ENCODE measurements at regions not wholly inside any gene's neighbourhood (a gene's known extent, or its start where the extent isn't known, plus 50 kb on each side); places are given as distances from the start of the nearest gene placed in this dataset.

GRCh38 chr10:128645486-128645885 lies 519.3 kb upstream of the MKI67 start:
- ATAC-seq: no peak

DNA sequence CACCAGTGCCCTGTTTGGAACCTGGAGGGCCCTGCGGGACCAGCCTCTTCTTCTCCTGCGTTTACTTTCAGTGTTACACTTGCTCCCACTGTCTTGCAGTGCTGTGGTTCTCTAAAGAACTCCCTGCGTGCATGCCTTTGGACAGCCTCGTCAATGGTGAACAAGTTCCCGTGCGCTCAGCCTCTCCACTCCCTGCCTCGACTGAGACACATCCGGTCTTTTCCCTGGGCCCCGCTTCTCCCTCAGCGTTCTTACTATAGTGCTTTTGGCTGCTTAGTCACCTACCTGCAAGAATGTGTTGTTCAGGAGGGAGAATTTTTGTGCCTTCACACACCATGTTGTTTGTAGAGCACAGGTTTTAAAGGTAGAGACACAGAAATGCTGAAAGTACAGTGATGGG lies 520.7 kb upstream of the MKI67 start:
- Mint-ChIP-seq H3K4me1 (no peaks in the 10 kb centered on the region), H3K4me3 (no peak overlapping the region), H3K27me3 (no peaks in the 10 kb centered on the region), H3K27ac (no peak overlapping the region), H3K9me3 (ENCODE audit: low read depth) (no peaks in the 10 kb centered on the region), H3K36me3 (no peaks in the 10 kb centered on the region)
- no peak for DNase-seq
- CTCF ChIA-PET: no interaction called here
- ATAC-seq: no peak

More at GRCh38 chr10:128645486-128645885, 519.3 kb upstream of the MKI67 start:
- DNase-seq: no peak
- H3K4me3 Mint-ChIP-seq: no peak overlapping the region
- H3K9me3 Mint-ChIP-seq (ENCODE audit: low read depth): no peaks in the 10 kb centered on the region
- no peaks in the 10 kb centered on the region for H3K27me3 Mint-ChIP-seq
- H3K27ac Mint-ChIP-seq: no peak overlapping the region
- no peaks in the 10 kb centered on the region for H3K4me1 Mint-ChIP-seq
- no peaks in the 10 kb centered on the region for H3K36me3 Mint-ChIP-seq
- CTCF ChIA-PET: no interaction called here

- H3K27ac Mint-ChIP-seq: no peak overlapping the region
- DNase-seq (no peak), ATAC-seq (no peak)
- no peaks in the 10 kb centered on the region for H3K36me3 Mint-ChIP-seq
- H3K9me3 Mint-ChIP-seq (ENCODE audit: low read depth): no peaks in the 10 kb centered on the region
- H3K27me3 Mint-ChIP-seq: no peaks in the 10 kb centered on the region
- H3K4me1 Mint-ChIP-seq: no peaks in the 10 kb centered on the region
- CTCF ChIA-PET: no interaction called here
- H3K4me3 Mint-ChIP-seq: no peak overlapping the region
Observed at GRCh38 chr10:128657548-128657947, 531.3 kb upstream of the MKI67 start.

DNA sequence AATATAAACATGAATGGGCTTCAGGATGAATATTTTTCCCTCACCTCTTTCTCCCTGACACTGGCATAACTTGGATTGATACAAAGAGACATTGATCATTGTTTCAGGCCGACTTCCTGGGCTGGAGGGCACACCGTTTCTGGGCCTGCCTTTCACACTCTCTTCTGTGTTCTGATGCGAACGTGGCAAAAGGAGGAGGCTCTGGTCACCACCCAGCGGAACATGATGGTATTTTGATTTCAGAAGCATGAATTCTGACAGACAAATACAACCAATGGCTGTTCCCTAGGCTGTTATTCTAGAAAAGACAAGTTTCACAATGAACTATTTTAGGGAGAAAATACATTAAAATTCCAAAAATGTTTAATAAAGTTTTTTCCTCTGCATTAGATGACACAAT lies 534.5 kb upstream of the MKI67 start:
- CTCF ChIA-PET: no interaction called here
- H3K27me3 Mint-ChIP-seq: no peaks in the 10 kb centered on the region
- no peak overlapping the region for H3K4me3 Mint-ChIP-seq
- H3K4me1 Mint-ChIP-seq: no peaks in the 10 kb centered on the region
- ATAC-seq: no peak
- no peak for DNase-seq
- H3K27ac Mint-ChIP-seq: no peak overlapping the region
- H3K9me3 Mint-ChIP-seq (ENCODE audit: low read depth): no peaks in the 10 kb centered on the region
- no peaks in the 10 kb centered on the region for H3K36me3 Mint-ChIP-seq

GRCh38 chr10:128661404-128662197 lies 535.4 kb upstream of the MKI67 start:
- ATAC-seq (no peak), DNase-seq (no peak)
- no peak overlapping the region for H3K4me3 Mint-ChIP-seq
- H3K27ac Mint-ChIP-seq: no peak overlapping the region
- CTCF ChIA-PET: no interaction called here
- H3K4me1 Mint-ChIP-seq: no peaks in the 10 kb centered on the region
- no peaks in the 10 kb centered on the region for H3K36me3 Mint-ChIP-seq
- H3K9me3 Mint-ChIP-seq (ENCODE audit: low read depth): no peaks in the 10 kb centered on the region
- H3K27me3 Mint-ChIP-seq: no peaks in the 10 kb centered on the region

DNA sequence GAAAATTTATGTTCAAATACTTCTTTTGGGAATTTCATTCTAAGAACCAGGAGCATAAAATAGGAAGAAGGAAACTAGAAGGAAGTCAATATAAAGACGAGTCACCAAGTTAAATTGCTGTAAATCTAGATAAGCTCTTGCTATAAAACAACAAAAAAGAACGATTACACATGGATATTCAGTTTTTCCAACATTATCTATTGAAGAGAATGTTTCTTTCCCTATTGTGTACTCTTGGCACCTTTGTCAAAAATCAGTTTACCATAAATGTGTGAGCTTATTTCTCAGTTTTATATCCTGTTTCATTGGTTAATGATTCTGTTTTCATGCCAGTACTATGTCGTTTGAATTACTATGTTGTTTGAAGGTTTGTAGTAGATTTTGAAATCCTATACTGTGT lies 536.3 kb upstream of the MKI67 start:
- no peak for DNase-seq
- H3K4me1 Mint-ChIP-seq: no peaks in the 10 kb centered on the region
- no peaks in the 10 kb centered on the region for H3K9me3 Mint-ChIP-seq (ENCODE audit: low read depth)
- no peak overlapping the region for H3K4me3 Mint-ChIP-seq
- CTCF ChIA-PET: no interaction called here
- no peaks in the 10 kb centered on the region for H3K27me3 Mint-ChIP-seq
- no peaks in the 10 kb centered on the region for H3K36me3 Mint-ChIP-seq
- H3K27ac Mint-ChIP-seq: no peak overlapping the region
- ATAC-seq: no peak

DNA sequence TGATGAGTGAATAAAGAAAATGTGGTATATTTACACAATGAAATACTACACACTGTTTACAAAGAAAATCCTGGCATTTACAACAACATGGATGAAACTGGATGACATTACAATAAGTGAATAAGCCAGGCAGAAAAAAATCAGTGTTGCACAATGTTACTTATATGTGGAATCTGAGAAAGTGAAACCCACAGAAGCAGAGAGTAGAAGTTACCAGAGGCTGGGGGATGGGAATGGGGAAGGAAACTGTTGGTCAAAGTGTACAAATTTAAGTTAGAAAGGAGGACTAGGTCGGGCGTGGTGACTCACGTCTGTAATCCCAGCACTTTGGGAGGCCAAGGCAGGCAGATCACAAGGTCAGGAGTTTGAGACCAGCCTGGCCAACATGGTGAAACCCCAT lies 538.5 kb upstream of the MKI67 start:
- H3K36me3 Mint-ChIP-seq: no peaks in the 10 kb centered on the region

DNA sequence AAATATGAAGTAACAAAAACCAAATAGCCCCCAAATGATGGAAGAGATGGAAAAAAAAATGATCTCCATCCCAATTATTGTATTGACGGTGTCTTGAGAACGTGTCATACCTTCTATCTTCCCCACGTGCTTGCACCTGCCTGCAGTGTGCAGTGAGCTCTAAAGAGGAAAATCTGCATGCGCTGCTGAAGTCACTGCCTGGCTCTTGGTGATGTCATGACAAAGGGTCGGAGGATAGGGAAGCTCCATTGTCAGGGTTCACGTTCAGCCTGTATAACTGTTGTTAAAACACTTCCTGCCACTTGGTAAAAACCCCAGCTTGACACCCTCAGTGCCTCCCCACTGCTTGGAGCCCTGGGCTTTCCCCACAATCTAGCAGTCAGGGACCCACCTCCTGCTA lies 549.2 kb upstream of the MKI67 start:
- no peaks in the 10 kb centered on the region for H3K36me3 Mint-ChIP-seq
- ATAC-seq: no peak
- no peak for DNase-seq
- CTCF ChIA-PET: no interaction called here
- no peaks in the 10 kb centered on the region for H3K9me3 Mint-ChIP-seq (ENCODE audit: low read depth)
- H3K4me1 Mint-ChIP-seq: no peaks in the 10 kb centered on the region
- no peak overlapping the region for H3K4me3 Mint-ChIP-seq
- no peaks in the 10 kb centered on the region for H3K27me3 Mint-ChIP-seq
- H3K27ac Mint-ChIP-seq: no peak overlapping the region

More for the DNA sequence above, 538.5 kb upstream of the MKI67 start:
- CTCF ChIA-PET: no interaction called here
- ATAC-seq (no peak), DNase-seq (no peak)
- Mint-ChIP-seq H3K9me3 (ENCODE audit: low read depth) (no peaks in the 10 kb centered on the region), H3K4me3 (no peak overlapping the region), H3K4me1 (no peaks in the 10 kb centered on the region), H3K27me3 (no peaks in the 10 kb centered on the region), H3K27ac (no peak overlapping the region)

GRCh38 chr10:128680116-128680515 lies 553.9 kb upstream of the MKI67 start:
- no peaks in the 10 kb centered on the region for H3K9me3 Mint-ChIP-seq (ENCODE audit: low read depth)
- no peaks in the 10 kb centered on the region for H3K36me3 Mint-ChIP-seq
- H3K4me3 Mint-ChIP-seq: no peak overlapping the region
- CTCF ChIA-PET: no interaction called here
- DNase-seq (no peak), ATAC-seq (no peak)
- no peaks in the 10 kb centered on the region for H3K4me1 Mint-ChIP-seq
- H3K27me3 Mint-ChIP-seq: no peaks in the 10 kb centered on the region
- H3K27ac Mint-ChIP-seq: no peak overlapping the region

DNA sequence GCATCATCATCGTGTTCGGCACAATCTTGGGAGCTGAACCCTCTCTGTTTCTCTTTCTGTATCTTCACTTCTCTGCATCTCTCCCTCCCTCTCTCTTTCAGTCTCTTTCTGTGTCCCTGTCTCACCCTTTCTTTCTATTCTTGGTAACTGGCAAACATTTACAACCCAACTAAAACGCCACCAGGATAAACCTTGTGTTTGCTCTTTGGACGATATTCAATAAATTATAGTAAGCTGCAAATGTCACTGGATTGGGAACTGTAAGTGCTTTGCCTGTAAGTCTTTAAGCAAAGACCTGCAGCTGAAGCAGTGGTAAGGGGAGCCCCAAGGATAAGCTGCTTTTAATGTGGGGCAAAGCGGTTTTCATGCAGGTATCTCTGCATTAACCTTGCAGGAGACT lies 558.0 kb upstream of the MKI67 start:
- no peaks in the 10 kb centered on the region for H3K4me1 Mint-ChIP-seq
- no peaks in the 10 kb centered on the region for H3K36me3 Mint-ChIP-seq
- H3K27ac Mint-ChIP-seq: no peak overlapping the region
- ATAC-seq (no peak), DNase-seq (no peak)
- no peaks in the 10 kb centered on the region for H3K27me3 Mint-ChIP-seq
- CTCF ChIA-PET: no interaction called here
- H3K4me3 Mint-ChIP-seq: no peak overlapping the region
- no peaks in the 10 kb centered on the region for H3K9me3 Mint-ChIP-seq (ENCODE audit: low read depth)

- ATAC-seq: no peak
- DNase-seq: no peak
- H3K9me3 Mint-ChIP-seq (ENCODE audit: low read depth): no peaks in the 10 kb centered on the region
- no peaks in the 10 kb centered on the region for H3K27me3 Mint-ChIP-seq
- no peaks in the 10 kb centered on the region for H3K4me1 Mint-ChIP-seq
- H3K27ac Mint-ChIP-seq: no peak overlapping the region
- CTCF ChIA-PET: interaction anchor here (0.6 kb wide), 1 partner anchor 1660 kb away, joined by 3 read pairs; no protein-coding TSS in a partner anchor
- no peak overlapping the region for H3K4me3 Mint-ChIP-seq
- no peaks in the 10 kb centered on the region for H3K36me3 Mint-ChIP-seq
Observed at GRCh38 chr10:128686630-128687278, 560.5 kb upstream of the MKI67 start.

GRCh38 chr10:128687408-128687807 lies 561.2 kb upstream of the MKI67 start:
- Mint-ChIP-seq H3K27me3 (no peaks in the 10 kb centered on the region), H3K4me1 (no peaks in the 10 kb centered on the region), H3K9me3 (ENCODE audit: low read depth) (no peaks in the 10 kb centered on the region), H3K4me3 (no peak overlapping the region), H3K36me3 (no peaks in the 10 kb centered on the region), H3K27ac (no peak overlapping the region)
- no peak for ATAC-seq
- CTCF ChIA-PET: no interaction called here
- no peak for DNase-seq

DNA sequence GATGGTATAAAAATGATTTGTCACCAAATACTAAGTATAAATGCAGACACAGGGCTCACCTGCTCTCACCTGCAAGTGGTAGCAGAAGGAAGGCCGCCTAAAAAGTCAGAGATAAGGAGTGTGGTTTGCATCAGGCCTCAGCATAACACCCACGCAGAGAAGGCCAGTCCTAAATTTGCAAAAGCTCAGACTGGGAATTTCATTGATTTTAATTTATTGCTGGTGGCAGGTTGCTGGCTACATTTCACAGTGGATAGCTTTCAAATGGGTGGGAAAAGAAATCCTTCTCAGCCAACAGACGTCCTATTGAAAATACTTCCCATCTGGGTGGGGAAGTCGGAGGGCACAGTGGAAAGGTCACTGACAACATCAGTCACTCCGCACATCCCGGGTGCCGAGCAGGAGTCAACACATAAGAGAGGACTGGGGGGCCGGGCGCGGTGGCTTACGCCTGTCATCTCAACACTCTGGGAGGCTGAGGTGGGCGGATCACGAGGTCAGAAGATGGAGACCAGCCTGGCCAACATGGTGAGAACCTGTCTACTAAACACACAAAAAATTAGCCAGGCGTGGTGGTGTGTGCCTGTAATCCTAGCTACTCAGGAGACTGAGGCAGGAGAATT lies 561.8 kb upstream of the MKI67 start:
- no peak overlapping the region for H3K27ac Mint-ChIP-seq
- no peaks in the 10 kb centered on the region for H3K36me3 Mint-ChIP-seq
- H3K4me3 Mint-ChIP-seq: no peak overlapping the region
- no peaks in the 10 kb centered on the region for H3K4me1 Mint-ChIP-seq
- ATAC-seq: no peak
- no peaks in the 10 kb centered on the region for H3K9me3 Mint-ChIP-seq (ENCODE audit: low read depth)
- CTCF ChIA-PET: no interaction called here
- H3K27me3 Mint-ChIP-seq: no peaks in the 10 kb centered on the region
- no peak for DNase-seq

DNA sequence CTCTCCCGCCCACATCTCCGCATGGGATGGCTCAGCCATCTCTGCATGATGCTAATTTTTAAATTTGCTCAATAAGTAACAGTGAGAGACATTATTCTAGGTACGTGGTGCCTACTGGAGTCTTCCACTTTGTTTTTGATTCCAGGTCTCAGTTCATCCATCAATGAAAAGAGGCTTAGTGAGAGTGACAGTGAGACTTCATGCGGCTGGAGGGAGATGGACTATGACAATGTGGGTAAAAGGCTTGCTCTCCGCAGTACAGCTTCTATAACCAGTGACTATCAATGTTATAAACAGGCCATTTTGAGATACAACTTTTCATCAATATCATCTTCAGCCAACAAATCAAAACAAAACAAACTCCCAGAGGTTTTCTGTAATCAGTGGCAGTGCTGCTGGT lies 563.4 kb upstream of the MKI67 start:
- CTCF ChIA-PET: no interaction called here
- DNase-seq: no peak
- H3K27ac Mint-ChIP-seq: no peak overlapping the region

More for the DNA sequence above, 563.4 kb upstream of the MKI67 start:
- ATAC-seq: no peak
- Mint-ChIP-seq H3K27me3 (no peaks in the 10 kb centered on the region), H3K4me1 (no peaks in the 10 kb centered on the region), H3K9me3 (ENCODE audit: low read depth) (no peaks in the 10 kb centered on the region), H3K4me3 (no peak overlapping the region), H3K36me3 (no peaks in the 10 kb centered on the region)
